NOMO-1 (cell line): ENCODE measurements at regions not wholly inside any gene's neighbourhood (a gene's known extent, or its start where the extent isn't known, plus 50 kb on each side); places are given as distances from the start of the nearest gene placed in this dataset.

ENCODE experiments used
- DNase-seq, 2 experiments: peaks; one replicate each; lab custom pipeline; 2025; ENCODE audit not compliant: unreplicated experiment in 2 of 2; lab: John Stamatoyannopoulos, UW

- DNase-seq, result no peak
Measured at GRCh38 chr15:77557564-77557963, 75.1 kb downstream of the LINGO1 start.

GRCh38 chr15:77557144-77557543, 75.6 kb downstream of the LINGO1 start:
- DNase-seq, result no peak

- no peak for DNase-seq
Measured at GRCh38 chr15:77556622-77557021, 76.1 kb downstream of the LINGO1 start.

- no peak for DNase-seq
Measured at GRCh38 chr15:77555232-77555631, 77.5 kb downstream of the LINGO1 start.

GRCh38 chr15:77554306-77555080, 78.2 kb downstream of the LINGO1 start:
- no peak for DNase-seq

GRCh38 chr15:77553695-77554094, 79.0 kb downstream of the LINGO1 start:
- no peak for DNase-seq

GRCh38 chr15:77553257-77553656, 79.5 kb downstream of the LINGO1 start:
- DNase-seq, result no peak

- no peak for DNase-seq
Measured at GRCh38 chr15:77552066-77552465, 80.6 kb downstream of the LINGO1 start.

GRCh38 chr15:77550301-77551251, 82.1 kb downstream of the LINGO1 start:
- DNase-seq, result no peak

- DNase-seq, result no peak
Measured at GRCh38 chr15:77549576-77550288, 83.0 kb downstream of the LINGO1 start.

- DNase-seq, result no peak
Measured at GRCh38 chr15:77548589-77549557, 83.8 kb downstream of the LINGO1 start.

- DNase-seq, result no peak
Measured at GRCh38 chr15:77547801-77548588, 84.7 kb downstream of the LINGO1 start.

GRCh38 chr15:77546870-77547269, 85.8 kb downstream of the LINGO1 start:
- DNase-seq, result no peak

- DNase-seq, result peak in 1 of 2 experiments; percentile 44
Measured at GRCh38 chr15:77546050-77546501, 86.6 kb downstream of the LINGO1 start.

- no peak for DNase-seq
Measured at GRCh38 chr15:77545058-77545457, 87.7 kb downstream of the LINGO1 start.

GRCh38 chr15:77544162-77544561, 88.5 kb downstream of the LINGO1 start:
- DNase-seq, result no peak

GRCh38 chr15:77543159-77543882, 89.4 kb downstream of the LINGO1 start:
- peak; percentile 67 to 72 for DNase-seq

- no peak for DNase-seq
Measured at GRCh38 chr15:77542491-77543001, 90.2 kb downstream of the LINGO1 start.
